HepG2 (cell line): ENCODE measurements at regions not wholly inside any gene's neighbourhood (a gene's known extent, or its start where the extent isn't known, plus 50 kb on each side); places are given as distances from the start of the nearest gene placed in this dataset.

Source experiments
- DMTF1 ChIP-seq: sonication (generic); formaldehyde crosslinking; IDR thresholded peaks from 2 replicates; pipeline ENCODE4 v1.4.0; 2020; ENCODE audit warnings: mild to moderate bottlenecking, missing genetic modification reagents
- KDM1A ChIP-seq: IDR thresholded peaks from 2 replicates; pipeline ENCODE4 v1.6.1; 2016; ENCODE audit warnings: missing compliant biosample characterization
- U2AF2 ChIP-seq: fragments of 200-400 bp; formaldehyde crosslinking; IDR thresholded peaks from 2 replicates; pipeline ENCODE4 v1.6.1; 2017; ENCODE audit warnings: low read depth, mild to moderate bottlenecking, low read length
- TF ChIP-seq, protein P1 (sequence below): sonication (generic); formaldehyde crosslinking; IDR thresholded peaks from 2 replicates; pipeline ENCODE4 v1.8.0; 2022; ENCODE audit warnings: missing genetic modification reagents, mild to moderate bottlenecking, moderate library complexity, borderline replicate concordance
- TF ChIP-seq, protein P2 (sequence below): sonication (generic); formaldehyde crosslinking; conservative IDR thresholded peaks from 2 replicates; pipeline ENCODE4 v1.4.0; 2020; ENCODE audit warnings: missing genetic modification reagents

GRCh38 chr4:136823020-136823419 lies 709.3 kb downstream of the PCDH18 start:
- TF ChIP-seq KDM1A (no peak), DMTF1 (no peak), U2AF2 (no peak)
- TF ChIP-seq, protein P1, sequence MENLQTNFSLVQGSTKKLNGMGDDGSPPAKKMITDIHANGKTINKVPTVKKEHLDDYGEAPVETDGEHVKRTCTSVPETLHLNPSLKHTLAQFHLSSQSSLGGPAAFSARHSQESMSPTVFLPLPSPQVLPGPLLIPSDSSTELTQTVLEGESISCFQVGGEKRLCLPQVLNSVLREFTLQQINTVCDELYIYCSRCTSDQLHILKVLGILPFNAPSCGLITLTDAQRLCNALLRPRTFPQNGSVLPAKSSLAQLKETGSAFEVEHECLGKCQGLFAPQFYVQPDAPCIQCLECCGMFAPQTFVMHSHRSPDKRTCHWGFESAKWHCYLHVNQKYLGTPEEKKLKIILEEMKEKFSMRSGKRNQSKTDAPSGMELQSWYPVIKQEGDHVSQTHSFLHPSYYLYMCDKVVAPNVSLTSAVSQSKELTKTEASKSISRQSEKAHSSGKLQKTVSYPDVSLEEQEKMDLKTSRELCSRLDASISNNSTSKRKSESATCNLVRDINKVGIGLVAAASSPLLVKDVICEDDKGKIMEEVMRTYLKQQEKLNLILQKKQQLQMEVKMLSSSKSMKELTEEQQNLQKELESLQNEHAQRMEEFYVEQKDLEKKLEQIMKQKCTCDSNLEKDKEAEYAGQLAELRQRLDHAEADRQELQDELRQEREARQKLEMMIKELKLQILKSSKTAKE (CRISPR knock-in tag), result no peak
- TF ChIP-seq, protein P2, sequence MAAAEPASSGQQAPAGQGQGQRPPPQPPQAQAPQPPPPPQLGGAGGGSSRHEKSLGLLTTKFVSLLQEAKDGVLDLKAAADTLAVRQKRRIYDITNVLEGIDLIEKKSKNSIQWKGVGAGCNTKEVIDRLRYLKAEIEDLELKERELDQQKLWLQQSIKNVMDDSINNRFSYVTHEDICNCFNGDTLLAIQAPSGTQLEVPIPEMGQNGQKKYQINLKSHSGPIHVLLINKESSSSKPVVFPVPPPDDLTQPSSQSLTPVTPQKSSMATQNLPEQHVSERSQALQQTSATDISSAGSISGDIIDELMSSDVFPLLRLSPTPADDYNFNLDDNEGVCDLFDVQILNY (CRISPR knock-in tag), result no peak
